Neural cell (in vitro differentiated cells): ENCODE measurements at regions not wholly inside any gene's neighbourhood (a gene's known extent, or its start where the extent isn't known, plus 50 kb on each side); places are given as distances from the start of the nearest gene placed in this dataset.

Experiments used
- H2AFZ ChIP-seq: fragments of 200-600, 300-800 bp; sonication (generic), shearing (Covaris generic); 2 replicates; pipeline ENCODE4 v1.6.0; 2014; ENCODE audit warnings: low read depth, mild to moderate bottlenecking, antibody characterized with exemption, low read length, moderate library complexity
- H3F3A ChIP-seq: fragments of 200-600 bp; shearing (Covaris generic); 2 replicates; pipeline ENCODE4 v1.6.1; 2016; ENCODE audit warnings: mild to moderate bottlenecking, moderate library complexity, mixed read lengths, antibody characterized with exemption, low read length; ENCODE audit not compliant: insufficient read depth, poor library complexity, severe bottlenecking
- H3K27ac ChIP-seq: fragments of 200-600, 300-800 bp; sonication (generic), shearing (Covaris generic); 2 replicates; pipeline ENCODE4 v1.5.1; 2014; ENCODE audit warnings: mild to moderate bottlenecking, low read length, moderate library complexity
- H3K27me3 ChIP-seq: fragments of 300-800, 200-600 bp; sonication (generic), shearing (Covaris generic); 2 replicates; pipeline ENCODE4 v1.6.0; 2014; ENCODE audit warnings: mild to moderate bottlenecking, low read depth, low read length, moderate library complexity; ENCODE audit not compliant: insufficient read depth
- H3K36me3 ChIP-seq: fragments of 300-800, 200-600 bp; sonication (generic), shearing (Covaris generic); 2 replicates; pipeline ENCODE4 v1.5.1; 2014; ENCODE audit warnings: mild to moderate bottlenecking, antibody characterized with exemption, low read length, moderate library complexity; ENCODE audit not compliant: insufficient read depth
- H3K4me2 ChIP-seq: fragments of 300-800, 200-600 bp; sonication (generic), shearing (Covaris generic); 2 replicates; pipeline ENCODE4 v1.6.0; 2014; ENCODE audit warnings: mild to moderate bottlenecking, low read length
- H3K4me3 ChIP-seq: fragments of 300-800, 200-600 bp; sonication (generic), shearing (Covaris generic); 2 replicates; pipeline ENCODE4 v1.5.1; 2014; ENCODE audit warnings: mild to moderate bottlenecking, low read length, moderate library complexity
- H3K79me2 ChIP-seq: fragments of 200-600 bp; shearing (Covaris generic); replicated peaks from 2 replicates; pipeline ENCODE4 v1.6.0; 2014; ENCODE audit warnings: mild to moderate bottlenecking, low read length, moderate library complexity; ENCODE audit not compliant: insufficient read depth
- H3K9ac ChIP-seq: fragments of 300-800, 200-600 bp; sonication (generic), shearing (Covaris generic); 2 replicates; pipeline ENCODE4 v1.6.1; 2016; ENCODE audit warnings: mild to moderate bottlenecking, low read length, mixed read lengths
- H3K9me2 ChIP-seq: fragments of 200-600 bp; shearing (Covaris generic); 2 replicates; pipeline ENCODE4 v1.6.1; 2016; ENCODE audit warnings: mild to moderate bottlenecking, low read length, mixed read lengths; ENCODE audit not compliant: insufficient read depth
- H3K9me3 ChIP-seq: fragments of 200-600, 300-800 bp; sonication (generic), shearing (Covaris generic); 2 replicates; pipeline ENCODE4 v1.6.1; 2016; ENCODE audit warnings: mild to moderate bottlenecking, mixed run types, low read length, moderate library complexity, mixed read lengths
- H4K20me1 ChIP-seq: fragments of 200-600 bp; shearing (Covaris generic); 2 replicates; pipeline ENCODE4 v1.6.1; 2016; ENCODE audit warnings: mild to moderate bottlenecking, mixed run types; ENCODE audit not compliant: insufficient read depth
- EP300 ChIP-seq: fragments of 450-650 bp; conservative IDR thresholded peaks from 2 replicates; pipeline ENCODE4 v1.6.1; 2014; ENCODE audit warnings: antibody characterized with exemption, mild to moderate bottlenecking, moderate library complexity; ENCODE audit not compliant: poor library complexity, severe bottlenecking
- EZH2 ChIP-seq: fragments of 200-600, 300-800 bp; shearing (Covaris generic), sonication (generic); IDR thresholded peaks from 2 replicates; pipeline ENCODE4 v1.6.1; 2014; ENCODE audit warnings: antibody characterized with exemption, low read length, borderline replicate concordance, mild to moderate bottlenecking; ENCODE audit not compliant: insufficient read depth, poor library complexity, severe bottlenecking
- MXI1 ChIP-seq: fragments of 450-650 bp; conservative IDR thresholded peaks from 2 replicates; pipeline ENCODE4 v1.6.1; 2014; ENCODE audit warnings: antibody characterized with exemption, mild to moderate bottlenecking; ENCODE audit not compliant: poor library complexity, severe bottlenecking
- POLR2AphosphoS5 ChIP-seq: IDR thresholded peaks from 2 replicates; pipeline ENCODE4 v1.6.1; 2012
- RAD21 ChIP-seq: fragments of 450-650 bp; conservative IDR thresholded peaks from 2 replicates; pipeline ENCODE4 v1.6.1; 2014; ENCODE audit warnings: antibody characterized with exemption, mild to moderate bottlenecking, moderate library complexity
- SMC3 ChIP-seq: fragments of 450-650 bp; conservative IDR thresholded peaks from 2 replicates; pipeline ENCODE4 v1.6.1; 2014; ENCODE audit warnings: antibody characterized with exemption, mild to moderate bottlenecking, moderate library complexity; ENCODE audit not compliant: poor library complexity
- TAF1 ChIP-seq: IDR thresholded peaks from 2 replicates; pipeline ENCODE4 v1.6.1; 2012; ENCODE audit warnings: low read depth
- TF ChIP-seq, protein P1 (sequence below): IDR thresholded peaks from 2 replicates; pipeline ENCODE4 v1.6.1; 2012; ENCODE audit warnings: borderline replicate concordance
- TF ChIP-seq, protein P2 (sequence below): fragments of 450-650 bp; IDR thresholded peaks from 2 replicates; pipeline ENCODE4 v1.5.1; 2014; ENCODE audit warnings: antibody characterized with exemption, mild to moderate bottlenecking, moderate library complexity; ENCODE audit not compliant: poor library complexity, severe bottlenecking

DNA sequence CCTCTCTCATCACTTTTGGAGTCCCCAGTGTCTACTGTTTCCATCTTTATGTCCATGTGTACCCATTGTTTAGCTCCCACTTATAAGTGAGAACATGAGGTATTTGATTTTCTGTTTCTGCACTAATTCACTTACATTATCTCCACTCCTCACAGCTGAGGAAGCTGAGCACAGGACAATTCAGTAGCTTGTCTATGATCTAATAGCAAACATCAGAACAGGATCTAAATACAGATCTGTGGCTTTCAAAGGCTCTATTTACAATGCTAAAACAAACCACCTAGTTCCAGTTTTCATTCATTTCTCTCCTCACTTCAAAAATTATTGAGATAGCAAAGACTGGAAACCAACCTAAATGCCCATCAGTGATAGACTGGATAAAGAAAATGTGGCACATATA is 52.0 kb upstream of the DDX18 start:
- no peaks in the 10 kb centered on the region for H3K27me3 ChIP-seq
- TF ChIP-seq, protein P1, sequence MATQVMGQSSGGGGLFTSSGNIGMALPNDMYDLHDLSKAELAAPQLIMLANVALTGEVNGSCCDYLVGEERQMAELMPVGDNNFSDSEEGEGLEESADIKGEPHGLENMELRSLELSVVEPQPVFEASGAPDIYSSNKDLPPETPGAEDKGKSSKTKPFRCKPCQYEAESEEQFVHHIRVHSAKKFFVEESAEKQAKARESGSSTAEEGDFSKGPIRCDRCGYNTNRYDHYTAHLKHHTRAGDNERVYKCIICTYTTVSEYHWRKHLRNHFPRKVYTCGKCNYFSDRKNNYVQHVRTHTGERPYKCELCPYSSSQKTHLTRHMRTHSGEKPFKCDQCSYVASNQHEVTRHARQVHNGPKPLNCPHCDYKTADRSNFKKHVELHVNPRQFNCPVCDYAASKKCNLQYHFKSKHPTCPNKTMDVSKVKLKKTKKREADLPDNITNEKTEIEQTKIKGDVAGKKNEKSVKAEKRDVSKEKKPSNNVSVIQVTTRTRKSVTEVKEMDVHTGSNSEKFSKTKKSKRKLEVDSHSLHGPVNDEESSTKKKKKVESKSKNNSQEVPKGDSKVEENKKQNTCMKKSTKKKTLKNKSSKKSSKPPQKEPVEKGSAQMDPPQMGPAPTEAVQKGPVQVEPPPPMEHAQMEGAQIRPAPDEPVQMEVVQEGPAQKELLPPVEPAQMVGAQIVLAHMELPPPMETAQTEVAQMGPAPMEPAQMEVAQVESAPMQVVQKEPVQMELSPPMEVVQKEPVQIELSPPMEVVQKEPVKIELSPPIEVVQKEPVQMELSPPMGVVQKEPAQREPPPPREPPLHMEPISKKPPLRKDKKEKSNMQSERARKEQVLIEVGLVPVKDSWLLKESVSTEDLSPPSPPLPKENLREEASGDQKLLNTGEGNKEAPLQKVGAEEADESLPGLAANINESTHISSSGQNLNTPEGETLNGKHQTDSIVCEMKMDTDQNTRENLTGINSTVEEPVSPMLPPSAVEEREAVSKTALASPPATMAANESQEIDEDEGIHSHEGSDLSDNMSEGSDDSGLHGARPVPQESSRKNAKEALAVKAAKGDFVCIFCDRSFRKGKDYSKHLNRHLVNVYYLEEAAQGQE = no peak
- TF ChIP-seq RAD21 = no peak
- TF ChIP-seq, protein P2, sequence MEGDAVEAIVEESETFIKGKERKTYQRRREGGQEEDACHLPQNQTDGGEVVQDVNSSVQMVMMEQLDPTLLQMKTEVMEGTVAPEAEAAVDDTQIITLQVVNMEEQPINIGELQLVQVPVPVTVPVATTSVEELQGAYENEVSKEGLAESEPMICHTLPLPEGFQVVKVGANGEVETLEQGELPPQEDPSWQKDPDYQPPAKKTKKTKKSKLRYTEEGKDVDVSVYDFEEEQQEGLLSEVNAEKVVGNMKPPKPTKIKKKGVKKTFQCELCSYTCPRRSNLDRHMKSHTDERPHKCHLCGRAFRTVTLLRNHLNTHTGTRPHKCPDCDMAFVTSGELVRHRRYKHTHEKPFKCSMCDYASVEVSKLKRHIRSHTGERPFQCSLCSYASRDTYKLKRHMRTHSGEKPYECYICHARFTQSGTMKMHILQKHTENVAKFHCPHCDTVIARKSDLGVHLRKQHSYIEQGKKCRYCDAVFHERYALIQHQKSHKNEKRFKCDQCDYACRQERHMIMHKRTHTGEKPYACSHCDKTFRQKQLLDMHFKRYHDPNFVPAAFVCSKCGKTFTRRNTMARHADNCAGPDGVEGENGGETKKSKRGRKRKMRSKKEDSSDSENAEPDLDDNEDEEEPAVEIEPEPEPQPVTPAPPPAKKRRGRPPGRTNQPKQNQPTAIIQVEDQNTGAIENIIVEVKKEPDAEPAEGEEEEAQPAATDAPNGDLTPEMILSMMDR = no peak
- TF ChIP-seq EZH2 = no peak
- TF ChIP-seq POLR2AphosphoS5 = no peak
- TF ChIP-seq MXI1 = no peak
- no peak for TF ChIP-seq TAF1
- no peak overlapping the region for H3K27ac ChIP-seq
- no peaks in the 10 kb centered on the region for H3K9me2 ChIP-seq
- H2AFZ ChIP-seq = no peak overlapping the region
- no peaks in the 10 kb centered on the region for H3K9me3 ChIP-seq
- H3K9ac ChIP-seq = no peak overlapping the region
- H3K4me3 ChIP-seq = no peak overlapping the region
- H3K36me3 ChIP-seq = no peaks in the 10 kb centered on the region
- H4K20me1 ChIP-seq = no peaks in the 10 kb centered on the region
- H3K79me2 ChIP-seq = no peaks in the 10 kb centered on the region
- H3F3A ChIP-seq = no peaks in the 10 kb centered on the region
- no peak overlapping the region for H3K4me2 ChIP-seq

DNA sequence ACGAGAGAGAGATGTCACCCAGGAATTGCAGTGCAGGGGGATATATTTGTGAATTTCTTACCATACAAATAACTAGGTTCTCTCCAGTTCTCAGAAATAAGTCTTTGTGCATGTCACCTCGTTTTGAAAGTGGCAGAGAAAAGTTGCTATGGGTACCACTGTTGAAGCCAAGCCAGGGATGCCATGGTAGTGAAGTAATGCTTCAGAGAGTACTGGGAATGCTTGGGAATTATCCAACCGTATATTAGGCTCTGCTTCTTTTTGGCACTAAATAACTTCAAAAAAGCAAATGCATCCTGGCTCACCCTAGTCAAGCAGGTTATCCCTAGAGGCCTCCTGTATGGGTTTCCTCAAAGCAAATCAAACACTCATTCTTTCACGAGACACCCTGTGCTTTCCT is 50.7 kb upstream of the DDX18 start:
- H2AFZ ChIP-seq = no peak overlapping the region
- H3K9me3 ChIP-seq = no peaks in the 10 kb centered on the region
- TF ChIP-seq RAD21 = no peak
- no peak for TF ChIP-seq POLR2AphosphoS5
- TF ChIP-seq EP300 = no peak
- TF ChIP-seq MXI1 = no peak
- no peak for TF ChIP-seq TAF1
- TF ChIP-seq, protein P1 = no peak
- TF ChIP-seq EZH2 = no peak
- TF ChIP-seq SMC3 = no peak
- TF ChIP-seq, protein P2 = no peak
- no peaks in the 10 kb centered on the region for H3K79me2 ChIP-seq
- H3K4me2 ChIP-seq = no peak overlapping the region
- no peaks in the 10 kb centered on the region for H3K9me2 ChIP-seq
- H3K27ac ChIP-seq = no peak overlapping the region
- no peak overlapping the region for H3K9ac ChIP-seq
- H3K27me3 ChIP-seq = no peaks in the 10 kb centered on the region
- H3F3A ChIP-seq = no peaks in the 10 kb centered on the region
- no peak overlapping the region for H3K4me3 ChIP-seq
- no peaks in the 10 kb centered on the region for H3K36me3 ChIP-seq
- no peaks in the 10 kb centered on the region for H4K20me1 ChIP-seq
